ENCODE measurements at regions not wholly inside any gene's neighbourhood (a gene's known extent, or its start where the extent isn't known, plus 50 kb on each side); places are given as distances from the start of the nearest gene placed in this dataset.

- Mint-ChIP-seq H3K9me3 (no peaks in the 10 kb centered on the region), H3K27ac (no peak overlapping the region), H3K27me3 (no peaks in the 10 kb centered on the region), H3K4me3 (no peak overlapping the region), H3K36me3 (no peaks in the 10 kb centered on the region), H3K4me1 (no peaks in the 10 kb centered on the region)
These were observed 253.8 kb downstream of the TNS1 start for GRCh38 chr2:217749008-217749407.

- H3K27ac Mint-ChIP-seq: no peak overlapping the region
- H3K27me3 Mint-ChIP-seq: no peaks in the 10 kb centered on the region
- no peak overlapping the region for H3K4me3 Mint-ChIP-seq
- H3K9me3 Mint-ChIP-seq: no peaks in the 10 kb centered on the region
- no peaks in the 10 kb centered on the region for H3K4me1 Mint-ChIP-seq
- H3K36me3 Mint-ChIP-seq: no peaks in the 10 kb centered on the region
These were observed 256.0 kb downstream of the TNS1 start for GRCh38 chr2:217746808-217747207.

GRCh38 chr2:217743966-217744761, 258.6 kb downstream of the TNS1 start:
- Mint-ChIP-seq H3K4me1 (no peaks in the 10 kb centered on the region), H3K36me3 (no peaks in the 10 kb centered on the region), H3K27me3 (no peaks in the 10 kb centered on the region), H3K4me3 (no peak overlapping the region), H3K9me3 (no peaks in the 10 kb centered on the region), H3K27ac (no peak overlapping the region)

- Mint-ChIP-seq H3K27ac (no peak overlapping the region), H3K4me1 (no peaks in the 10 kb centered on the region), H3K9me3 (no peaks in the 10 kb centered on the region), H3K27me3 (no peaks in the 10 kb centered on the region), H3K4me3 (no peak overlapping the region), H3K36me3 (no peaks in the 10 kb centered on the region)
These were observed 259.4 kb downstream of the TNS1 start for GRCh38 chr2:217743407-217743806.

GRCh38 chr2:217742841-217743240, 260.0 kb downstream of the TNS1 start:
- H3K4me3 Mint-ChIP-seq: no peak overlapping the region
- H3K4me1 Mint-ChIP-seq: no peaks in the 10 kb centered on the region
- no peak overlapping the region for H3K27ac Mint-ChIP-seq
- no peaks in the 10 kb centered on the region for H3K36me3 Mint-ChIP-seq
- no peaks in the 10 kb centered on the region for H3K9me3 Mint-ChIP-seq
- H3K27me3 Mint-ChIP-seq: no peaks in the 10 kb centered on the region

GRCh38 chr2:217742276-217742675, 260.5 kb downstream of the TNS1 start:
- Mint-ChIP-seq H3K4me3 (no peak overlapping the region), H3K36me3 (no peaks in the 10 kb centered on the region), H3K4me1 (no peaks in the 10 kb centered on the region), H3K27me3 (no peaks in the 10 kb centered on the region), H3K9me3 (no peaks in the 10 kb centered on the region), H3K27ac (no peak overlapping the region)

- Mint-ChIP-seq H3K27ac (no peak overlapping the region), H3K36me3 (no peaks in the 10 kb centered on the region), H3K9me3 (no peaks in the 10 kb centered on the region), H3K27me3 (no peaks in the 10 kb centered on the region), H3K4me3 (no peak overlapping the region), H3K4me1 (no peaks in the 10 kb centered on the region)
These were observed 261.3 kb downstream of the TNS1 start for GRCh38 chr2:217741381-217741955.

- H3K36me3 Mint-ChIP-seq: no peaks in the 10 kb centered on the region
- no peaks in the 10 kb centered on the region for H3K27me3 Mint-ChIP-seq
- no peak overlapping the region for H3K27ac Mint-ChIP-seq
- no peaks in the 10 kb centered on the region for H3K9me3 Mint-ChIP-seq
- H3K4me1 Mint-ChIP-seq: no peaks in the 10 kb centered on the region
- no peak overlapping the region for H3K4me3 Mint-ChIP-seq
These were observed 262.0 kb downstream of the TNS1 start for GRCh38 chr2:217740756-217741155.

GRCh38 chr2:217740178-217740577, 262.6 kb downstream of the TNS1 start:
- Mint-ChIP-seq H3K27me3 (no peaks in the 10 kb centered on the region), H3K27ac (no peak overlapping the region), H3K36me3 (no peaks in the 10 kb centered on the region), H3K9me3 (no peaks in the 10 kb centered on the region), H3K4me1 (peaks cover 5% of the 10 kb centered on the region), H3K4me3 (no peak overlapping the region)

GRCh38 chr2:217739741-217740140, 263.1 kb downstream of the TNS1 start:
- no peak overlapping the region for H3K27ac Mint-ChIP-seq
- peaks cover 7% of the 10 kb centered on the region for H3K4me1 Mint-ChIP-seq
- no peaks in the 10 kb centered on the region for H3K27me3 Mint-ChIP-seq
- no peak overlapping the region for H3K4me3 Mint-ChIP-seq
- H3K9me3 Mint-ChIP-seq: no peaks in the 10 kb centered on the region
- no peaks in the 10 kb centered on the region for H3K36me3 Mint-ChIP-seq

GRCh38 chr2:217738061-217738460, 264.7 kb downstream of the TNS1 start:
- H3K4me1 Mint-ChIP-seq: peaks cover 13% of the 10 kb centered on the region
- no peaks in the 10 kb centered on the region for H3K36me3 Mint-ChIP-seq
- no peak overlapping the region for H3K27ac Mint-ChIP-seq
- H3K4me3 Mint-ChIP-seq: no peak overlapping the region
- H3K9me3 Mint-ChIP-seq: no peaks in the 10 kb centered on the region
- no peaks in the 10 kb centered on the region for H3K27me3 Mint-ChIP-seq

GRCh38 chr2:217736776-217737550, 265.8 kb downstream of the TNS1 start:
- Mint-ChIP-seq H3K36me3 (no peaks in the 10 kb centered on the region), H3K4me1 (peaks cover 13% of the 10 kb centered on the region), H3K4me3 (no peak overlapping the region), H3K27ac (no peak overlapping the region), H3K27me3 (no peaks in the 10 kb centered on the region), H3K9me3 (no peaks in the 10 kb centered on the region)

- H3K9me3 Mint-ChIP-seq: no peaks in the 10 kb centered on the region
- no peak overlapping the region for H3K4me3 Mint-ChIP-seq
- H3K4me1 Mint-ChIP-seq: peaks cover 13% of the 10 kb centered on the region
- H3K27me3 Mint-ChIP-seq: no peaks in the 10 kb centered on the region
- H3K27ac Mint-ChIP-seq: no peak overlapping the region
- no peaks in the 10 kb centered on the region for H3K36me3 Mint-ChIP-seq
These were observed 266.9 kb downstream of the TNS1 start for GRCh38 chr2:217735899-217736298.

GRCh38 chr2:217735034-217735433, 267.8 kb downstream of the TNS1 start:
- no peak overlapping the region for H3K27ac Mint-ChIP-seq
- no peaks in the 10 kb centered on the region for H3K36me3 Mint-ChIP-seq
- H3K9me3 Mint-ChIP-seq: no peaks in the 10 kb centered on the region
- no peak overlapping the region for H3K4me3 Mint-ChIP-seq
- peaks cover 13% of the 10 kb centered on the region for H3K4me1 Mint-ChIP-seq
- H3K27me3 Mint-ChIP-seq: no peaks in the 10 kb centered on the region

- Mint-ChIP-seq H3K4me1 (peaks cover 13% of the 10 kb centered on the region), H3K27ac (no peak overlapping the region), H3K27me3 (no peaks in the 10 kb centered on the region), H3K4me3 (no peak overlapping the region), H3K9me3 (no peaks in the 10 kb centered on the region), H3K36me3 (no peaks in the 10 kb centered on the region)
These were observed 269.3 kb downstream of the TNS1 start for GRCh38 chr2:217733461-217733860.

- H3K4me1 Mint-ChIP-seq: peaks cover 13% of the 10 kb centered on the region
- H3K27ac Mint-ChIP-seq: no peak overlapping the region
- H3K9me3 Mint-ChIP-seq: no peaks in the 10 kb centered on the region
- H3K4me3 Mint-ChIP-seq: no peak overlapping the region
- no peaks in the 10 kb centered on the region for H3K36me3 Mint-ChIP-seq
- H3K27me3 Mint-ChIP-seq: no peaks in the 10 kb centered on the region
These were observed 269.8 kb downstream of the TNS1 start for GRCh38 chr2:217732992-217733391.

Measured in activated naive CD4-positive, alpha-beta T cell treated with anti-CD3 and anti-CD28 coated beads, Interleukin-2, amount 50 U/mL, for 24 hours (primary cell).